ENCODE measurements at regions not wholly inside any gene's neighbourhood (a gene's known extent, or its start where the extent isn't known, plus 50 kb on each side); places are given as distances from the start of the nearest gene placed in this dataset.

DNA sequence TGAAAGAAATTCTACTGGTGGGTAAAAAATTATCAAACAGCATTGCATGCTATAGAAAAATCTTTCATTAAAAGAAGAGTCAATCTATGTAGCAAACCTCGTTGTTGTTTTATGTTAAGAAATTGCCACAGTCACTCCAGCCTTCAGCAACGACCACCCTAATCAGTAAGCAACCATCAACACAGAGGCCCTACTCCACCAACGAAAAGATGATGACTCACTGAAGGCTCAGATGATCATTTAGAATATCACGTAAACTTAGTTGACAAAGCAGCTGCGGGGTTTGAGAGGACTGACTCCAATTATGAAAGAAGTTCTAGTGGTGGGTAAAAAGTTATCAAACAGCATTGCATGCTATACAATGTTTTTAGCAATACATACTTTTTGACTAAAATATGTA lies 242.6 kb downstream of the DRD1 start:
- TF ChIP-seq, protein P1, sequence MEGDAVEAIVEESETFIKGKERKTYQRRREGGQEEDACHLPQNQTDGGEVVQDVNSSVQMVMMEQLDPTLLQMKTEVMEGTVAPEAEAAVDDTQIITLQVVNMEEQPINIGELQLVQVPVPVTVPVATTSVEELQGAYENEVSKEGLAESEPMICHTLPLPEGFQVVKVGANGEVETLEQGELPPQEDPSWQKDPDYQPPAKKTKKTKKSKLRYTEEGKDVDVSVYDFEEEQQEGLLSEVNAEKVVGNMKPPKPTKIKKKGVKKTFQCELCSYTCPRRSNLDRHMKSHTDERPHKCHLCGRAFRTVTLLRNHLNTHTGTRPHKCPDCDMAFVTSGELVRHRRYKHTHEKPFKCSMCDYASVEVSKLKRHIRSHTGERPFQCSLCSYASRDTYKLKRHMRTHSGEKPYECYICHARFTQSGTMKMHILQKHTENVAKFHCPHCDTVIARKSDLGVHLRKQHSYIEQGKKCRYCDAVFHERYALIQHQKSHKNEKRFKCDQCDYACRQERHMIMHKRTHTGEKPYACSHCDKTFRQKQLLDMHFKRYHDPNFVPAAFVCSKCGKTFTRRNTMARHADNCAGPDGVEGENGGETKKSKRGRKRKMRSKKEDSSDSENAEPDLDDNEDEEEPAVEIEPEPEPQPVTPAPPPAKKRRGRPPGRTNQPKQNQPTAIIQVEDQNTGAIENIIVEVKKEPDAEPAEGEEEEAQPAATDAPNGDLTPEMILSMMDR (conservative IDR thresholded peaks at IDR 0.05): no peak
- Mint-ChIP-seq H3K4me3 (no peak overlapping the region), H3K4me1 (ENCODE audit: unreplicated experiment) (peaks cover 10% of the 10 kb centered on the region), H3K27ac (no peak overlapping the region), H3K27me3 (peaks cover 14% of the 10 kb centered on the region), H3K9me3 (peaks cover 5% of the 10 kb centered on the region), H3K36me3 (no peaks in the 10 kb centered on the region)
- no peak for DNase-seq (ENCODE audit: extremely low spot score, unreplicated experiment)

DNA sequence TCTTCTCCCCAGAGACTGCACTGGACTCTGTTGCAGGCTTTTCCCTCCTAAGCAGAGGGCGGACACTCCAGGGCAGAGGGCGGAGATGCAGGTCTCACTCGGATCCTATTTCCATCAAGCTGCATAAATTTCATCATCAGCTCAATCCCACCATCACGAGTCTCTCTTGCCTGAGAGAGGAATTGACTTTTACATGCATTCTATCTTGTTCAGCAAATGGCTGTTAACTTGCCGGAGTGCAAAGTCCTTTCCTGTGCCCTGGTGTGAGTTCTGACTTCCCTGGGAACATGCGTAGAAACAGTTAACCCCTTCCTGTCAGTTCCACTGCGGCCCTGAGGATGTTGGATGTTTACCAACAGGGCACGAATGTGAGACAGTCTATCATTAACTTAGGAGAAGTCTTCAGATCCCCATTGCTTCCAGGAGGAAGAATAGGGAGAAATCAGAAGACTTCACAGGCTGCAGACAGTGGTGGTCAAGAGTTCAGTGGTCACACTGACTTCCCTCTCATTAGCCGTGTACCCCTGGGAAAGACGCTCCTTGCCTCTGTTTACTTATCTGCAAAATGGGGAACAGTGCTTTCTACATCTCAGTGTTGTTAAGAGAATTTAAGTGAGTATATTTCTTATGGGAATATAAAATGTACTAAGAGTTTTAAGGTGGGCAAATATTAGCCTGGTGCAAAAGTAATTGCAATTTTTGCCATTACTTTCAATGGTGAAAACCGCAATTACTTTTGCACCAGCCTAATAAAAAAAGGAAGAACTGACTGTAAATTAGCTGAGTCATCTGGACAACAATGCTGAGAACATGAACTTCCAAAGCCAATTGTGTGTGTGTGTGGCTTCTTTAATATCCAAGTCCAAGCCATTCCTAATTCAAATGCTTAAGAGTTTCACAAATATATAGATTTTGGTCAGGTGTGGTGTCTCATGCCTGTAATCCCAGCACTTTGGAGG lies 248.0 kb downstream of the DRD1 start:
- H3K27ac Mint-ChIP-seq: peak overlapping the region; percentile 59
- H3K9me3 Mint-ChIP-seq: peaks cover 4% of the 10 kb centered on the region
- peaks cover 15% of the 10 kb centered on the region for H3K27me3 Mint-ChIP-seq
- H3K4me3 Mint-ChIP-seq: peak overlapping the region; percentile 34
- H3K4me1 Mint-ChIP-seq (ENCODE audit: unreplicated experiment): peaks cover 24% of the 10 kb centered on the region
- TF ChIP-seq, protein P1 (conservative IDR thresholded peaks at IDR 0.05): no peak
- no peaks in the 10 kb centered on the region for H3K36me3 Mint-ChIP-seq
- DNase-seq (ENCODE audit: extremely low spot score, unreplicated experiment): no peak

DNA sequence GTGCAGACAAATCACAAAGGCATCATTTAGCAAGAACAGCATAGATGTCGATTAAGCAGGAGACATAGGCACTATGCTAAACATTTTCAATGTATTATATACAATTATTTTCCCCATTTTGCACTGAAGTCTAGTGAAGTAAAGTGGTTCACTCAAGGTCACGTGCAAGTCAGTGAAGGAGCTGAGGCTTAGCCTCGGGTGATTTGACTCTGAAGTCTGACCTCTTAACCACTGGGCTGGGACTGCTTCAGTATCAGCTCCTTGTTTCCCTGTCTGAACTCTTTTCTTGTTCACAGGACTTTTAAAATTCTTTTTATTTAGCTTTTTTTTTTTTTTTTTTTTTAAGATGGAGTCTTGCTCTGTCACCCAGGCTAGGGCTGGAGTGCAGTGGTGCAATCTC lies 262.7 kb downstream of the DRD1 start:
- no peak for DNase-seq (ENCODE audit: extremely low spot score, unreplicated experiment)
- Mint-ChIP-seq H3K36me3 (no peaks in the 10 kb centered on the region), H3K9me3 (peaks cover 4% of the 10 kb centered on the region), H3K27ac (peak overlapping the region; percentile 79), H3K4me1 (ENCODE audit: unreplicated experiment) (peaks cover 7% of the 10 kb centered on the region), H3K27me3 (peaks cover 3% of the 10 kb centered on the region), H3K4me3 (no peak overlapping the region)
- TF ChIP-seq, protein P1 (conservative IDR thresholded peaks at IDR 0.05): no peak

DNA sequence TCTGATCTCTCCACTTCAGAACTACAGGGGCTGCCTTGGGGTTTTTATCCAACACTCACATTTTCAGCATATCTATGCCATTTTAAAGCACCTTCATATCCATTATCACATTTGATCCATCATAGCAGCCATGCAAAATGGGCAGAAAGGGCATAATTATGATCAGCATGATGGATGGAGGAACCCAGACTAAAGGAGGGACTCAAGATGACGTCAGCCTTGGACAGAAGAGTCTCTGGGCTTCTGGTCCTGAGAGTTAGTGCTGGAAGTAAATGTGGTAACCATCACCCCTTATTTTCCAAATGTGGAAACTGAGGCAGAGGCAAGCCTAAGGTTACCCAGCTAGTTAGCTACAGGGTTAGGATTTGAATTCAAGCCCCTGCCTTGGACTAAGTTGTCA lies 273.1 kb downstream of the DRD1 start:
- Mint-ChIP-seq H3K27me3 (peaks cover 3% of the 10 kb centered on the region), H3K36me3 (no peaks in the 10 kb centered on the region), H3K9me3 (no peaks in the 10 kb centered on the region), H3K4me3 (no peak overlapping the region), H3K4me1 (ENCODE audit: unreplicated experiment) (peaks cover 6% of the 10 kb centered on the region), H3K27ac (no peak overlapping the region)
- TF ChIP-seq, protein P1 (conservative IDR thresholded peaks at IDR 0.05): no peak
- DNase-seq (ENCODE audit: extremely low spot score, unreplicated experiment): no peak

DNA sequence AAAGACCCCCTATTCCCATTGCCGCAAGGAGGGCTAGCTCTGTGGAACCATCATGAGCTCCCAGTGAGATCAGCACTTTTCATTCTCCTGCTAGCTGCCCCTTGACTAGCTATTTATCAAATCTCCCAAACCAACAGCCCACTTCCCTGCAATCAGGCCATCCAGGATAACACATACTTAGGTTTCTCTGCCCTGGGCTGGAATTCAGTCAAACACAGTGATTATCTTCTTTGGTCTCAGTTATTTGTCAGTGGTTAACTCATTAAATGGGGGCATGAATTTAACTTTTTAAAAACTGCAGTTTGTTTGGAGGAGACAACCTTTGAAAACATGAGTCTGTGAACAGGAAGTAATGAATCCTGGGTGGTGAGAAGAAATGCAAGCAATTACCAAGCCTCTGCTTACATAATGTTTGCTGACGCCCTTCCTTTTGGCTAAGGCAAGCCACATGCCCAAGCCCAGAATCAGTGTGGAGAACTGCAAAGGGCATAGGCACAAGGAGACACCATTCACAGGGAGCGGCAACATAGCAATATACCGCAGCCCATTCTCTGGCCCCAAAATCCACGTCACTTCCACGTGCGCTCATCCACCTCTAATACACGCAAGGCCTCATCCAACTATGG lies 275.0 kb downstream of the DRD1 start:
- H3K9me3 Mint-ChIP-seq: no peaks in the 10 kb centered on the region
- TF ChIP-seq, protein P1 (conservative IDR thresholded peaks at IDR 0.05): no peak
- H3K4me3 Mint-ChIP-seq: no peak overlapping the region
- no peak for DNase-seq (ENCODE audit: extremely low spot score, unreplicated experiment)
- no peaks in the 10 kb centered on the region for H3K36me3 Mint-ChIP-seq
- H3K4me1 Mint-ChIP-seq (ENCODE audit: unreplicated experiment): peaks cover 6% of the 10 kb centered on the region
- H3K27me3 Mint-ChIP-seq: peaks cover 3% of the 10 kb centered on the region
- no peak overlapping the region for H3K27ac Mint-ChIP-seq

Measured in type B pancreatic cell (in vitro differentiated cells).